ENCODE measurements at regions not wholly inside any gene's neighbourhood (a gene's known extent, or its start where the extent isn't known, plus 50 kb on each side); places are given as distances from the start of the nearest gene placed in this dataset.

- CTCF ChIA-PET, result no interaction called here
- H3K4me1 Mint-ChIP-seq (ENCODE audit: low read depth), result no peaks in the 10 kb centered on the region
- ATAC-seq, result no peak
- POLR2A ChIA-PET, result no interaction called here
- peaks cover 2% of the 10 kb centered on the region for H3K9me3 Mint-ChIP-seq
- H3K27me3 Mint-ChIP-seq, result no peaks in the 10 kb centered on the region
- intact Hi-C loops (cut with micrococcal nuclease), result no loop called here
- no peak overlapping the region for H3K4me3 Mint-ChIP-seq
- TF ChIP-seq CTCF (IDR thresholded peaks at IDR 0.05), result no peak
- H3K27ac Mint-ChIP-seq, result no peak overlapping the region
- H3K36me3 Mint-ChIP-seq (ENCODE audit: low read depth), result no peaks in the 10 kb centered on the region
- DNase-seq, result no peak
These were observed 227.2 kb downstream of the SLC6A15 start for GRCh38 chr12:84685379-84685778.

- ATAC-seq, result no peak
- H3K27me3 Mint-ChIP-seq, result no peaks in the 10 kb centered on the region
- TF ChIP-seq CTCF (IDR thresholded peaks at IDR 0.05), result no peak
- intact Hi-C loops (cut with micrococcal nuclease), result no loop called here
- DNase-seq, result no peak
- no peaks in the 10 kb centered on the region for H3K4me1 Mint-ChIP-seq (ENCODE audit: low read depth)
- POLR2A ChIA-PET, result no interaction called here
- H3K27ac Mint-ChIP-seq, result no peak overlapping the region
- H3K9me3 Mint-ChIP-seq, result no peaks in the 10 kb centered on the region
- CTCF ChIA-PET, result no interaction called here
- no peaks in the 10 kb centered on the region for H3K36me3 Mint-ChIP-seq (ENCODE audit: low read depth)
- H3K4me3 Mint-ChIP-seq, result no peak overlapping the region
These were observed 235.8 kb downstream of the SLC6A15 start for GRCh38 chr12:84676787-84677186.

- intact Hi-C loops (cut with micrococcal nuclease), result no loop called here
- ChIA-PET POLR2A (no interaction called here), CTCF (no interaction called here)
- no peak overlapping the region for H3K27ac Mint-ChIP-seq
- no peak for DNase-seq
- no peak overlapping the region for H3K4me3 Mint-ChIP-seq
- no peak for TF ChIP-seq CTCF (IDR thresholded peaks at IDR 0.05)
- no peaks in the 10 kb centered on the region for H3K36me3 Mint-ChIP-seq (ENCODE audit: low read depth)
- H3K4me1 Mint-ChIP-seq (ENCODE audit: low read depth), result no peaks in the 10 kb centered on the region
- H3K27me3 Mint-ChIP-seq, result no peaks in the 10 kb centered on the region
- no peak for ATAC-seq
- no peaks in the 10 kb centered on the region for H3K9me3 Mint-ChIP-seq
These were observed 250.8 kb downstream of the SLC6A15 start for GRCh38 chr12:84661786-84662185.

GRCh38 chr12:84660139-84660538, 252.5 kb downstream of the SLC6A15 start:
- DNase-seq (no peak), ATAC-seq (no peak)
- H3K4me3 Mint-ChIP-seq, result no peak overlapping the region
- TF ChIP-seq CTCF (IDR thresholded peaks at IDR 0.05), result no peak
- H3K27ac Mint-ChIP-seq, result no peak overlapping the region
- CTCF ChIA-PET, result no interaction called here
- no peaks in the 10 kb centered on the region for H3K9me3 Mint-ChIP-seq
- H3K36me3 Mint-ChIP-seq (ENCODE audit: low read depth), result no peaks in the 10 kb centered on the region
- no peaks in the 10 kb centered on the region for H3K4me1 Mint-ChIP-seq (ENCODE audit: low read depth)
- intact Hi-C loops (cut with micrococcal nuclease), result no loop called here
- no peaks in the 10 kb centered on the region for H3K27me3 Mint-ChIP-seq
- POLR2A ChIA-PET, result interaction anchor here (0.7 kb wide), 1 partner anchor 718 kb away, joined by 4 read pairs; no protein-coding TSS in a partner anchor

- Mint-ChIP-seq H3K4me1 (ENCODE audit: low read depth) (no peaks in the 10 kb centered on the region), H3K27me3 (no peaks in the 10 kb centered on the region), H3K27ac (no peak overlapping the region), H3K4me3 (no peak overlapping the region), H3K36me3 (ENCODE audit: low read depth) (no peaks in the 10 kb centered on the region), H3K9me3 (no peaks in the 10 kb centered on the region)
- no peak for DNase-seq
- POLR2A ChIA-PET, result no interaction called here
- intact Hi-C loops (cut with micrococcal nuclease), result no loop called here
- no peak for ATAC-seq
- no peak for TF ChIP-seq CTCF (IDR thresholded peaks at IDR 0.05)
- CTCF ChIA-PET, result no interaction called here
These were observed 253.7 kb downstream of the SLC6A15 start for GRCh38 chr12:84658877-84659276.

Measured in activated CD8-positive, alpha-beta T cell treated with anti-CD3 and anti-CD28 coated beads for 36 hours (primary cell).